DOHH2 (cell line): ENCODE measurements at regions not wholly inside any gene's neighbourhood (a gene's known extent, or its start where the extent isn't known, plus 50 kb on each side); places are given as distances from the start of the nearest gene placed in this dataset.

Source experiments
- H3F3A ChIP-seq: fragments of 200-600 bp; sonication (generic), shearing (Covaris generic); 2 replicates; pipeline ENCODE4 v1.6.0; 2016; ENCODE audit warnings: antibody characterized with exemption, mild to moderate bottlenecking; ENCODE audit not compliant: control insufficient read depth, insufficient read depth
- H3K27ac ChIP-seq: fragments of 200-600 bp; sonication (generic); 2 replicates; pipeline ENCODE4 v1.5.1; 2014; ENCODE audit warnings: low read depth, mild to moderate bottlenecking, low read length, moderate library complexity
- H3K27me3 ChIP-seq: fragments of 200-600 bp; sonication (generic); 2 replicates; pipeline ENCODE4 v1.6.1; 2014; ENCODE audit warnings: mild to moderate bottlenecking, low read length, mixed read lengths; ENCODE audit not compliant: control insufficient read depth
- H3K36me3 ChIP-seq: fragments of 200-600 bp; sonication (generic); 2 replicates; pipeline ENCODE4 v1.6.1; 2014; ENCODE audit warnings: mild to moderate bottlenecking, low read length, moderate library complexity, mixed read lengths; ENCODE audit not compliant: control insufficient read depth
- H3K4me1 ChIP-seq: fragments of 200-600 bp; sonication (generic); 2 replicates; pipeline ENCODE4 v1.6.1; 2014; ENCODE audit warnings: mild to moderate bottlenecking, low read length, mixed read lengths; ENCODE audit not compliant: control insufficient read depth
- H3K4me2 ChIP-seq: fragments of 200-600 bp; sonication (generic); 2 replicates; pipeline ENCODE4 v1.6.0; 2014; ENCODE audit warnings: mild to moderate bottlenecking, low read length, moderate library complexity
- H3K4me3 ChIP-seq: fragments of 200-600 bp; sonication (generic); 2 replicates; pipeline ENCODE4 v1.5.1; 2014; ENCODE audit warnings: mild to moderate bottlenecking, low read length, mixed read lengths
- H3K79me2 ChIP-seq: fragments of 200-600 bp; sonication (generic); 2 replicates; pipeline ENCODE4 v1.6.1; 2014; ENCODE audit warnings: mild to moderate bottlenecking, low read length, mixed read lengths; ENCODE audit not compliant: control insufficient read depth
- H3K9me2 ChIP-seq: fragments of 200-600 bp; sonication (generic); replicated peaks from 2 replicates; pipeline ENCODE4 v1.6.1; 2014; ENCODE audit warnings: mild to moderate bottlenecking, low read length, mixed read lengths; ENCODE audit not compliant: control insufficient read depth
- H3K9me3 ChIP-seq: fragments of 200-600 bp; sonication (generic); 2 replicates; pipeline ENCODE4 v1.6.1; 2014; ENCODE audit warnings: antibody characterized with exemption, low read length, mixed read lengths; ENCODE audit not compliant: control insufficient read depth, insufficient read depth
- H4K20me1 ChIP-seq: fragments of 200-600 bp; sonication (generic); 2 replicates; pipeline ENCODE4 v1.6.0; 2014; ENCODE audit warnings: low read depth, mild to moderate bottlenecking, antibody characterized with exemption, low read length, moderate library complexity; ENCODE audit not compliant: control insufficient read depth, insufficient read depth
- CTCF ChIP-seq: fragments of 200-600 bp; sonication (generic); IDR thresholded peaks from one replicate; pipeline ENCODE4 v1.5.1; 2014; ENCODE audit warnings: antibody characterized with exemption, mild to moderate bottlenecking, low read depth, low read length; ENCODE audit not compliant: poor library complexity, severe bottlenecking
- EZH2phosphoT487 ChIP-seq: fragments of 200-600 bp; sonication (generic); IDR thresholded peaks from 2 replicates; pipeline ENCODE4 v1.6.1; 2017; ENCODE audit warnings: borderline replicate concordance, mild to moderate bottlenecking, antibody characterized with exemption, low read length, moderate library complexity, mixed read lengths

GRCh38 chr10:61024151-61024855 lies 80.3 kb upstream of the RHOBTB1 start:
- Histone ChIP-seq H3K27me3 (peaks cover 4% of the 10 kb centered on the region; the same call in 1 of the 2 replicates), H3K9me2 (no peaks in the 10 kb centered on the region), H3K4me2 (no peak overlapping the region), H3K27ac (no peak overlapping the region), H3K4me3 (no peak overlapping the region), H3F3A (no peaks in the 10 kb centered on the region), H3K79me2 (no peaks in the 10 kb centered on the region), H3K9me3 (no peaks in the 10 kb centered on the region), H3K36me3 (no peaks in the 10 kb centered on the region), H3K4me1 (no peaks in the 10 kb centered on the region), H4K20me1 (no peaks in the 10 kb centered on the region)
- TF ChIP-seq CTCF (no peak), EZH2phosphoT487 (no peak)

GRCh38 chr10:61023053-61023452 lies 79.1 kb upstream of the RHOBTB1 start:
- TF ChIP-seq EZH2phosphoT487 (no peak), CTCF (no peak)
- Histone ChIP-seq H3K36me3 (no peaks in the 10 kb centered on the region), H3F3A (no peaks in the 10 kb centered on the region), H3K4me1 (no peaks in the 10 kb centered on the region), H3K4me2 (no peak overlapping the region), H3K27me3 (peaks cover 4% of the 10 kb centered on the region; the same call in 1 of the 2 replicates), H3K27ac (no peak overlapping the region), H4K20me1 (no peaks in the 10 kb centered on the region), H3K9me2 (no peaks in the 10 kb centered on the region), H3K79me2 (no peaks in the 10 kb centered on the region), H3K9me3 (no peaks in the 10 kb centered on the region), H3K4me3 (no peak overlapping the region)

GRCh38 chr10:61021926-61022325 lies 77.9 kb upstream of the RHOBTB1 start:
- Histone ChIP-seq H3K36me3 (no peaks in the 10 kb centered on the region), H3K27ac (no peak overlapping the region), H3K9me2 (no peaks in the 10 kb centered on the region), H3K9me3 (no peaks in the 10 kb centered on the region), H3K4me1 (no peaks in the 10 kb centered on the region), H3K4me3 (no peak overlapping the region), H3K4me2 (no peak overlapping the region), H3K79me2 (no peaks in the 10 kb centered on the region), H3K27me3 (peaks cover 4% of the 10 kb centered on the region; the same call in 1 of the 2 replicates), H3F3A (no peaks in the 10 kb centered on the region), H4K20me1 (no peaks in the 10 kb centered on the region)
- TF ChIP-seq CTCF, result no peak
- TF ChIP-seq EZH2phosphoT487, result no peak
